HUES64 (cell line): ENCODE measurements at regions not wholly inside any gene's neighbourhood (a gene's known extent, or its start where the extent isn't known, plus 50 kb on each side); places are given as distances from the start of the nearest gene placed in this dataset.
"Not testable (repeated sequence)": the region's sequence is repeated elsewhere in the genome, so short reads cannot be mapped to it uniquely, and the experiment has no call there.

Source experiments
- H3K27ac ChIP-seq: 2 replicates; pipeline ENCODE4 v1.7.0; 2013; ENCODE audit warnings: low read depth, low read length, inconsistent platforms
- H3K27me3 ChIP-seq: 2 replicates; pipeline ENCODE4 v1.6.1; 2013; ENCODE audit warnings: mild to moderate bottlenecking, low read length; ENCODE audit not compliant: insufficient read depth
- H3K36me3 ChIP-seq: 2 replicates; pipeline ENCODE4 v1.6.1; 2013; ENCODE audit warnings: mild to moderate bottlenecking, low read length; ENCODE audit not compliant: insufficient read depth
- H3K4me1 ChIP-seq: 2 replicates; pipeline ENCODE4 v1.6.1; 2013; ENCODE audit warnings: mild to moderate bottlenecking, low read length, moderate library complexity; ENCODE audit not compliant: insufficient read depth
- H3K4me3 ChIP-seq: 2 replicates; pipeline ENCODE4 v1.5.1; 2013; ENCODE audit warnings: mild to moderate bottlenecking, low read length, moderate library complexity
- H3K9ac ChIP-seq: 2 replicates; pipeline ENCODE4 v1.6.1; 2013; ENCODE audit warnings: mild to moderate bottlenecking, low read depth, low read length
- H3K9me3 ChIP-seq: 2 replicates; pipeline ENCODE4 v1.6.1; 2013; ENCODE audit warnings: low read depth, low read length; ENCODE audit not compliant: insufficient read depth
- WGBS: fragments of 150-250, 120-280 bp; methylation state at CpG from one replicate; pipeline ENCODE4 v1.1.7; 2013; ENCODE audit warnings: missing lambda C conversion rate; 5-methylcytosine and 5-hydroxymethylcytosine counted together

GRCh38 chr4:130896920-130897319 lies 1801.0 kb downstream of the C4orf33 start:
- H3K4me1 ChIP-seq = no peaks in the 10 kb centered on the region
- H3K36me3 ChIP-seq = no peaks in the 10 kb centered on the region
- no peak overlapping the region for H3K27ac ChIP-seq
- no peaks in the 10 kb centered on the region for H3K9me3 ChIP-seq
- H3K4me3 ChIP-seq = no peak overlapping the region
- no peaks in the 10 kb centered on the region for H3K27me3 ChIP-seq
- H3K9ac ChIP-seq = no peak overlapping the region

- Histone ChIP-seq H3K4me1 (no peaks in the 10 kb centered on the region), H3K27ac (no peak overlapping the region), H3K27me3 (no peaks in the 10 kb centered on the region), H3K36me3 (no peaks in the 10 kb centered on the region), H3K9me3 (no peaks in the 10 kb centered on the region), H3K9ac (no peak overlapping the region), H3K4me3 (no peak overlapping the region)
- WGBS = 89% methylated on average over 5 of the region's 5 CpGs
Observed at GRCh38 chr4:130901321-130901720, 1805.4 kb downstream of the C4orf33 start.

GRCh38 chr4:130922955-130923354 lies 1827.0 kb downstream of the C4orf33 start:
- Histone ChIP-seq H3K36me3 (no peaks in the 10 kb centered on the region), H3K4me1 (no peaks in the 10 kb centered on the region), H3K9ac (no peak overlapping the region), H3K9me3 (peaks cover 7% of the 10 kb centered on the region; the same call in 1 of the 2 replicates), H3K4me3 (no peak overlapping the region), H3K27me3 (no peaks in the 10 kb centered on the region), H3K27ac (no peak overlapping the region)
- WGBS = 85% methylated on average over 2 of the region's 2 CpGs

- H3K4me1 ChIP-seq = no peaks in the 10 kb centered on the region
- H3K27me3 ChIP-seq = no peaks in the 10 kb centered on the region
- WGBS = 93% methylated on average over 1 of the region's 1 CpG
- no peak overlapping the region for H3K9ac ChIP-seq
- H3K36me3 ChIP-seq = no peaks in the 10 kb centered on the region
- peaks cover 12% of the 10 kb centered on the region for H3K9me3 ChIP-seq
- no peak overlapping the region for H3K4me3 ChIP-seq
- no peak overlapping the region for H3K27ac ChIP-seq
Observed at GRCh38 chr4:130955520-130955919, 1859.6 kb downstream of the C4orf33 start.

- Histone ChIP-seq H3K36me3 (no peaks in the 10 kb centered on the region), H3K4me3 (no peak overlapping the region), H3K9me3 (no peaks in the 10 kb centered on the region), H3K27ac (no peak overlapping the region), H3K4me1 (no peaks in the 10 kb centered on the region), H3K27me3 (no peaks in the 10 kb centered on the region), H3K9ac (no peak overlapping the region)
- 87% methylated on average over 3 of the region's 4 CpGs for WGBS
Observed at GRCh38 chr4:130985371-130985770, 1889.4 kb downstream of the C4orf33 start.

GRCh38 chr4:130995988-130996387 lies 1900.0 kb downstream of the C4orf33 start:
- Histone ChIP-seq H3K27ac (no peak overlapping the region), H3K36me3 (no peaks in the 10 kb centered on the region), H3K27me3 (no peaks in the 10 kb centered on the region), H3K4me3 (no peak overlapping the region), H3K4me1 (no peaks in the 10 kb centered on the region), H3K9me3 (peaks cover 4% of the 10 kb centered on the region), H3K9ac (no peak overlapping the region)
- WGBS = 100% methylated on average over 2 of the region's 2 CpGs

GRCh38 chr4:131001371-131001770 lies 1905.4 kb downstream of the C4orf33 start:
- H3K4me3 ChIP-seq = no peak overlapping the region
- no peak overlapping the region for H3K27ac ChIP-seq
- H3K4me1 ChIP-seq = no peaks in the 10 kb centered on the region
- no peaks in the 10 kb centered on the region for H3K27me3 ChIP-seq
- H3K36me3 ChIP-seq = no peaks in the 10 kb centered on the region
- H3K9ac ChIP-seq = no peak overlapping the region
- H3K9me3 ChIP-seq = peaks cover 3% of the 10 kb centered on the region

GRCh38 chr4:131002132-131002531 lies 1906.2 kb downstream of the C4orf33 start:
- no peak overlapping the region for H3K9ac ChIP-seq
- no peaks in the 10 kb centered on the region for H3K27me3 ChIP-seq
- WGBS = 86% methylated on average over 1 of the region's 1 CpG
- H3K4me3 ChIP-seq = no peak overlapping the region
- no peaks in the 10 kb centered on the region for H3K36me3 ChIP-seq
- H3K9me3 ChIP-seq = no peaks in the 10 kb centered on the region
- H3K4me1 ChIP-seq = no peaks in the 10 kb centered on the region
- H3K27ac ChIP-seq = no peak overlapping the region

- no peaks in the 10 kb centered on the region for H3K9me3 ChIP-seq
- WGBS = 89% methylated on average over 6 of the region's 6 CpGs
- no peaks in the 10 kb centered on the region for H3K27me3 ChIP-seq
- H3K9ac ChIP-seq = no peak overlapping the region
- H3K4me3 ChIP-seq = no peak overlapping the region
- no peak overlapping the region for H3K27ac ChIP-seq
- no peaks in the 10 kb centered on the region for H3K4me1 ChIP-seq
- H3K36me3 ChIP-seq = no peaks in the 10 kb centered on the region
Observed at GRCh38 chr4:131006388-131006787, 1910.4 kb downstream of the C4orf33 start.

GRCh38 chr4:131011961-131012360 lies 1916.0 kb downstream of the C4orf33 start:
- H3K9me3 ChIP-seq, H3K4me3 ChIP-seq, H3K9ac ChIP-seq, H3K27ac ChIP-seq, H3K27me3 ChIP-seq, H3K36me3 ChIP-seq: not testable (repeated sequence)
- H3K4me1 ChIP-seq = peaks cover 21% of the 10 kb centered on the region
- 83% methylated on average over 4 of the region's 4 CpGs for WGBS

GRCh38 chr4:131013226-131013625 lies 1917.3 kb downstream of the C4orf33 start:
- H3K9me3 ChIP-seq = no peaks in the 10 kb centered on the region
- H3K4me1 ChIP-seq = peaks cover 21% of the 10 kb centered on the region
- no CpG with 5 or more reads among the region's 1 CpG for WGBS
- no peak overlapping the region for H3K27ac ChIP-seq
- H3K4me3 ChIP-seq = no peak overlapping the region
- no peaks in the 10 kb centered on the region for H3K27me3 ChIP-seq
- no peaks in the 10 kb centered on the region for H3K36me3 ChIP-seq
- no peak overlapping the region for H3K9ac ChIP-seq

GRCh38 chr4:131026771-131027170 lies 1930.8 kb downstream of the C4orf33 start:
- H3K9me3 ChIP-seq = no peaks in the 10 kb centered on the region

More at GRCh38 chr4:131026771-131027170, 1930.8 kb downstream of the C4orf33 start:
- Histone ChIP-seq H3K27ac (no peak overlapping the region), H3K9ac (no peak overlapping the region), H3K4me3 (no peak overlapping the region), H3K4me1 (no peaks in the 10 kb centered on the region), H3K27me3 (no peaks in the 10 kb centered on the region), H3K36me3 (no peaks in the 10 kb centered on the region)
- 97% methylated on average over 9 of the region's 9 CpGs for WGBS
